ENCODE measurements at regions not wholly inside any gene's neighbourhood (a gene's known extent, or its start where the extent isn't known, plus 50 kb on each side); places are given as distances from the start of the nearest gene placed in this dataset.
A peak's percentile ranks its signal among the peaks of the same experiment; 100 is the strongest.
"Not testable (repeated sequence)": the region's sequence is repeated elsewhere in the genome, so short reads cannot be mapped to it uniquely, and the experiment has no call there.

DNA sequence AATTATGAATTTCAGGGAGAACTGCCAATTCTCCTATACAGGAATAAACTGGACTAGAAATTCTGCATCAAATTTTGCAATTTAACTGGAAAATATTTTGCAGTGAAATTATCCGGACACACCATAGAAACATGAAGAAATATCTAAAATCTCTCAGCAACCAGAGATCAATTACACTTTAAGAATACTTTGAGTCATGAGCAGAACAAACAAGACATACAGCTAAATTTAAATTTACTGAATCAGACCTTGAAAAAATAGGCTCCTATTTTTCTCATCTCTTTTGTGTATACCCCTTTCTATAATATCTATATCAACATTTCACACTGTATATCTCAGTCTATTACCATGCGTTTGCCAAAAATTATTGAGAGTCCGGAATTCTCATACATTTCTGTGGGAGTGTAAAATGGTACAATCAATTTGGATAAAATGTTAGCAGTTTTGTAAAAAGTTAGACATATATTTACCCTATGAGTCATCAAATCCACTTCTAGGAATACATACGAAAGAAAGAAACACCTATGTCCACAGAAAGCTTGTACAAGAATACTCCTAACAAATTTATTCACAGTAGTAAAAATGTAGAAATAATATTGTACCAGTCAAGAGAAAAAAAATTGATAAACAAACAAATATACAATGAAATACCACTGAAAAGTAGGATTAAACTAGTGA lies 593.1 kb upstream of the NECTIN3 start:
- no peak for DNase-seq

DNA sequence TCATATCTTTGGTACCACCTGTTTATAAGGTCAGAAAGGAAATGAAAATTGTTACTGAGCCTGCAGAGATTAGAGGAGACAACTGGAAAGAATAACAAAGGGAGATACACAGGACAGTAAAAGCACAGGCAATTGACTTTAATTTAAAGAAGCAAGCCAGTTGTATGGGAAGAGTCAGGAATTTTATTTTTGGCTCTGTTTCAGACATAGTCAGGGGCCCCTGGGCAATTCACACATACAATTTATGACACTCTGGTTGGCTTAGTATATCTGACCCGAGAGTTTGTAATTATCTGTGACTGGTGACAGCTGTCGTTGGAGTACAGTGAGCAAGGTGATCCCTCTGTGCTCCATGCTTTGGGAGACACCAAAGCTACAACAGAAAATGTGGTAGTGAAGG lies 591.9 kb upstream of the NECTIN3 start:
- no peak for DNase-seq

DNA sequence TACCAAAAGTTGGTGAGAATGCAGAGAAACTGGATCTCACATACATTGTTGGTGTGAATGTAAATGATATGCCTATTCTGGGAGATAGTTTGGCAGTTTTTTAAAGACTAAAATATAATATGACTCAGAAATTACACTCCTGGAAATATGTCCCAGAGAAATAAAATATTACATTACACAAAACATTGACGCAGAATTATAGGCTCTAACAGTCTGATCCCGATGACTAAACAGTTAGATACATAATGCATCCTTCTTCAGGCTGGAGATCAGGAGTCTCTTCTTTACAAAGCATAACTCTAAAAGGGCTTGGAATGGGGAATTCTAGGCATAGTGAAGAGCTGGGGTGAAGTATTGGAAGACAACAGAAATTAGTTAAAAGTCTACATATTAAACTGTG lies 586.2 kb upstream of the NECTIN3 start:
- DNase-seq: no peak

DNA sequence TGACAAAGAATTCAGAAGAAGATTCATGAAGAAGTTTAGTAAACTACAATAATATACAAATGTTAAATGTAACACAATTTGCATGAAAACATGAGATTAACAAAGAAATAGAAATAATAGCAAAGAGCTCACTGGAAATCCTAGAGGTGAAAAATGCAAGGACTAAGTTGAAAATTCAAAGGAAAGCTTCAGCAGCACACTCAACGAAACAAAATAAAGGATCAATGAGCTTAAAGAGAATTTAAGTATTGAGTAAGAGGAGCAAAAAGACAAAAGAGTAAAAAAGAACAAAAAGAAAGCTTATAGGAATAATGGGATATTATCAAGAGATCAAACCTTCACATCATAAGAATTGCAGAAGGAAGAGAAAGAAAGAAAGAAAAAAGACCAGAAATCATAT lies 583.8 kb upstream of the NECTIN3 start:
- no peak for DNase-seq

DNA sequence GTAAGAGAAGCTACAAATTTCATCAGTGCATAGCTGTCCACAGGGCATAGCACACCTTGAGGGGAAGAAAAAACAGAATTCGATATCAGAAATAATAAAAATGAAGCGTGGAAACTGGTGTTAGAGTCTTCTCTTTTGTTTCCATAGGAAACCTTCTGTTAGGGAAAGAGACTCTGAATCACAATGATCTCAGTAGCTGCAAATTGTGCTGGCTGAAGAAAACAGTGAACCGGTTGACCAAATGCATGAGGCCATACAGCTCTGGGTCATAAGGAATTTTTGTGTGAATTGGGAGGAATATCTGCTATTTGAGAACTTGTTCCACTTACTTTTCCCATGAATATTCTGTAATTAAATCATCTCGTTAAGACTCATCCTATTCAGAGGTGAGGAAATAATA lies 580.2 kb upstream of the NECTIN3 start:
- DNase-seq: no peak

DNA sequence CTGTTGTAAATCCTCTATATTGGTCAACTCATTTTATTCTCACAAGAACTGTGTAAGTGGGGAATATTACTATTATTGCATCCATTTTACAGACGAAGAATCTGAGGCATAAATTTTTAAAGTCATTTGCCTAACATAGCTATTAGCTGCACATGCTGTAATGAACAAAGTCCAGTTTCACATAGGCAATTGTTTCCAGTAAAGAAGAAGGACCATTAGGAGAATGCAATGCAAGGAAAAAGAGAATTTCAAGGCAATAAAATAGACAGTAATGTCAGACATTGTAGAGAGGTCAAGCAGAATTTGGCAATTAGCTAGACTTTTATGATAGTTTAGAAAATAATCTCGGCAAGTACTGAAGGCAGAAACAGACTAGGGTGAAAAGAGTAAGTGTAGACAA lies 578.7 kb upstream of the NECTIN3 start:
- no peak for DNase-seq

DNA sequence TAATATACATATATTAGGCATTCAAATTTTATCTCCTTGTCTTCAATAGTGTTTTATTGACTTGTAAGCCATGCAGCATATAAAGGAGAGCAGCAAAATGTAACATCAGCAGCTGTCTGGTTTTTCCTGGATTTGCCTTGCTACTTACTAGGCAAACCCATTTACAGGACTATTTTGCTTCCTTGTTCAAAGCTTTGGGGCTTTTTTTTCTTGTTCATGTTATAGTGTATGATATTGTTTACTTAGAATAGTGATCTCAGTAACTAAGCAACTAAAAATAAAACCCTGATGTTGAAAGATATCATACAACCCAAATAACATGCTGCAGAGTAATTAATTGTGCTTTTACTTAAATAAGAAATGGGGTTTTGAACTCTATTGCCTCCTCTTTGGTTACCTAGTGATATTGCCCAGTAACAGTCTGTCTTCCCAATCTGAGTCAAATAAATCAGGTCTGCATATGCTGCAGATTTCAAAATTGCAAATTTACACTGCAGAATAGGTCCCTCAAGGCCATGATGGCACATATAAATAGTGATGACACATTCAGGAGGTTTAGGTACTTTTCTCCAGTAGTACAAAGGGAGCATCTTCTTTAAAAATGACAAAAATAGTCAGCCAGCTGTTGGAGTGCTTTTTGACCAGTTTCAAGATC lies 578.1 kb upstream of the NECTIN3 start:
- peak in 1 of 2 donors; percentile 5 for DNase-seq

DNA sequence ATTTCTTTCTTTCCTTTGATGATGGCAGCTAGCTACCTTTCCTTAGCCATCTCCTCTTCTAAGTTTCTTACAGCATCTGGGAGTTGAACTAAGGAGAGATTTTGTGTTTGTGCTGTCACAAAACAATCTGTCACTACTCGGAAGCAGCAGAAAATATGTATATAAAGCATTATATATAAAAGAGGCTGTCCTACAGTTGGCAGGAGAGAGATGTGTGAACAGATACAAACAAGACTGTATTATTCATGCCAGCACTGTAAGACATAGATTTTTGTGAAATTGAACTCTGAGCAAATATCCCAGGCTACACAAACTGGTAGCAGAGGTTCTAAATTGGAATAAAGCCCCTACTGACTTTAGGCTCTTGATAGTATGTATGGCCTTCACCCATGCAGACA lies 577.5 kb upstream of the NECTIN3 start:
- DNase-seq: peak in 1 of 2 donors; percentile 20

DNA sequence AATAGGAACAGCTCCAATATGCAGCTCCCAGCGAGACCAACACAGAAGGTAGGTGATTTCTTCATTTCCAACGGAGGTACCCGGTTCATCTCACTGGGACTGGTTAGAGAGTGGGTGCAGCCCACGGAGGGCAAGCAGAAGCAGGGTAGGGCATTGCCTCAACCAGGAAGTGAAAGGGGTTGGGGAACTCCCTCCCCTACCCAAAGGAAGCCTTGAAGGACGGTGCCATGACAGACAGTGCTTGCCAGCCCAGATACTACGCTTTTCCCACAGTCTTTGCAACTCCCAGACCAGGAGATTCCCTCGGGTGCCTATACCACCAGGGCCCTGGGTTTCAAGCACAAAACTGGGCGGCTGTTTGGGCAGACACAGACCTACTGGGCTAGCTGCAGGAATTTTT lies 576.9 kb upstream of the NECTIN3 start:
- no peak for DNase-seq

DNA sequence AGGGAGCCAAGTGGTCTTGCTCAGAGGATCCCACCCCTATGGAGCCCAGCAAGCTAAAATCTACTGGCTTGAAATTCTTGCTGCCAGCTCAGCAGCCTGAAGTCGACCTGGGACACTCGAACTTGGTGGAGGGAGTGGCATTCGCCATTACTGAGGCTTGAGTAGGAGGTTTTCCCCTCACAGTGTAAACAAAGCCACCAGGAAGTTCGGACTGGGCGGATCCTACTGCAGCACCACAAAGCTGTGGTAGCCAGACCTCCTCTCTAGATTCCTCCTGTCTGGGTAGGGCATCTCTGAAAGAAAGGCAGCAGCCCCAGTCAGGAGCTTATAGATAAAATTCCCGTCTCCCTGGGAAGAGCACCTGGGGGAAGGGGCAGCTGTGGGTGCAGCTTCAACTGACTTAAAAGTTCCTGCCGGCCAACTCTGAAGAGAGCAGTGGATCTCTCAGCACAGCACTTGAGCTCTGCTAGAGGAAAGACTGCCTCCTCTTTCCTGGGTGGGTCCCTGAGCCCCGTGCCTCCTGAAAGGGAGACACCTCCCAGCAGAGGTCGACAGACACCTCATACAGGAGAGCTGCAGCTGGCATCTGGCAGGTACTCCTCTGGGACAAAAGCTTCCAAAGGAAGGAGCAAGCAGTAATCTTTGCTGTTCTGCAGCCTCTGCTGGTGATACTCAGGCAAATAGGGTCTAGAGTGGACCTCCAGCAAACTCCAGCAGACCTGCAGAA lies 576.3 kb upstream of the NECTIN3 start:
- DNase-seq: no peak

DNA sequence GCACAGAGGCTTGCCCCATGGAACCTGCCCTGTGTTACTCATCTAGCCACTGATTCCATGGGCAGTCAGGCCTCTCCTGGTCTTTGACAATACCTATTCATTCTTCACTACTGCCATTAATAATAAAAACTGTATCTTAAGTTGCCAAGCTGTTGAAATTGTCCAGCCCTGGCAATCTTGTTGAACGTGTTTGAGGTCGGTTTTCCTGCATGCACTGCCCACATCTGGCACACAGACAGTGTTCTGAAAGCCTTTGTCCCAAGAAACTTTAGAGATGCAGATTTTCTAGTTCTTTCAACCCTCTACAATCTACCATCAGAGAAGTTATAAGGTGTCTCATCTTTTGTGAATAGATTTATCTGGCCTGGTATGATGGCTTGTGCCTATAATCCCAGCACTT lies 567.2 kb upstream of the NECTIN3 start:
- no peak for DNase-seq

DNA sequence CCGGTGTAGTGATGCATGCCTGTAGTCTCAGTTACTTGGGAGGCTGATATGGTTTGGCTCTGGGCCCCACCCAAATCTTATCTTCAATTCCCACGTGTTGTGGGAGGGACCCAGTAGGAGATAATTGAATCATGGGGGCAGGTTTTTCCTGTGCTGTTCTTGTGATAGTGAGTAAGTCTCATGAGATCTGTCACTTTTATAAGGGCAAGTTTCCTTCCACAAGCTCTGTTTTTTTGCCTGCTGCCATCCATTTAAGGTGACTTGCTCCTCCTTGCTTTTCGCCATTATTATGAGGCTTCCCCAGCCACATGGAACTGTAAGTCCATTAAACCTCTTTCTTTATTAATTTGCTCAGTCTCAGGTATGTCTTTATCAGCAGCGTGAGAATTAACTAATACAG lies 566.7 kb upstream of the NECTIN3 start:
- DNase-seq: no peak

DNA sequence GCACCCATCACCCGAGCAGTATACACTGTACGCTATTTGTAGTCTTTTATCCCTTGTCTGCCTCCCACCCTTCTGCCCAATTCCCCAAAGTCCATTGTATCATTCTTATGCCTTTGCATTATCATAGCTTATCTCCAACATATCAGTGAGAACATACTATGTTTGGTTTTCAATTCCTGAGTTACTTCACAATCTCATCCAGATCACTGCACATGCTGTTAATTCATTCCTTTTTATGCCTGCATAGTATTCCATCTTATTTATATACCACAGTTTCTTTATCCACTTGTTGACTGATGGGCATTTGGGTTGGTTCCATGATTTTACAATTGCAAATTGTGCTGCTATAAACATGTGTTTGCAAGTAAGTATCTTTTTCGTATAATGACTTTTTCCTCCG lies 564.7 kb upstream of the NECTIN3 start:
- DNase-seq: no peak

DNA sequence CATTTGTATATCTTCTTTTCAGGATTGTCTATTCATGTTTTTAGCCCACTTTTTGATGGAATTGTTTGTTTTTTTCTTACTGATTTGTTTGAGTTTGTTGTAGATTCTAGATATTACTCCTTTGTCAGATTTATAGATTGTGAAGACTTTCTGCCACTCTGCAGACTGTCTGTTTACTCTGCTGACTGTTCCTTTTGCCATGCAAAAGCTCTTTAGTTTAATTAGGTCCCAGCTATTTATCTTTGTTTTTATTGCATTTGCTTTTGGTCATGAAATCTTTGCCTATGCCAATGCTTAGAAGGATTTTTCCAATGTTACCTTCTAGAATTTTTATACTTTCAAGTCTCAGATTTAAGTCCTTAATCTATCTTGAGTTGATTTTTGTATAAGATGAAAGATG lies 564.0 kb upstream of the NECTIN3 start:
- DNase-seq: not testable (repeated sequence)

DNA sequence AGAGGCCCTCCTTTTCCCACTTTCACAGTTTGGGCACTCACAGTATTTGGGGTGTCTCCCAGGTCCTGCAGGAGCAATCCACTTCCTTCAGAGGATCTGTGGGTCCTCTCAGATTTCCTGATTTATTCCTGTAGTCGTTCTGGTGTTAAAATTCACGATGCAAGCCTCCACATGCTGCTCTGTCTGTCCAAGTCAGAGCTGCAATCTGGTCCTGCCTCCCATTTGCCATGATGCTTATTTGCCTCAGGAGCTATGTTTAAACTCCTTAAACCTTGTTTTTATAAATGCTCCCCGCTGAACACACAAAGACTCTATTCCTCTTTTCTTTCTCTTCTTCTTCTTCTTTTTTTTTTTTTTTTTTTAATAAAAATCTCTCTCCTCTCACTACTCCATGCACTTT lies 558.7 kb upstream of the NECTIN3 start:
- DNase-seq: no peak

DNA sequence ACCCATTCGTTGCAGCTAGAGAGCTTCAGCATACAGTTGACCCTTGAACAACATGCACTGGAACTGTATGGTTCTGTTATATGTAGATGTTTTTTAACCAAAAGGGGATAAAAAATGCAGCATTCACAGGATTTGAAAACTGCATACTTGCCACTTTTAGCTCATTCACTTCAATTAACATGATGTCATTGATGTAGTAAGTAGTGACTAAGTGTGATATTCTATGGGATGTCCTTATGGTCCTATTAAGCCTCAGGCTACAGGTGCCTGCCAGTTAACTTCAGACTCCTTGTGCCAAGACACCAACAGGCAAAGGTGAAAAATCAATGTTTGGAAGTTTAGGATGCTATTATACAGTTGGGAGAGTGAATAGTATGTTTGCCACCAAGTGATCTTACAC lies 553.6 kb upstream of the NECTIN3 start:
- DNase-seq: no peak

DNA sequence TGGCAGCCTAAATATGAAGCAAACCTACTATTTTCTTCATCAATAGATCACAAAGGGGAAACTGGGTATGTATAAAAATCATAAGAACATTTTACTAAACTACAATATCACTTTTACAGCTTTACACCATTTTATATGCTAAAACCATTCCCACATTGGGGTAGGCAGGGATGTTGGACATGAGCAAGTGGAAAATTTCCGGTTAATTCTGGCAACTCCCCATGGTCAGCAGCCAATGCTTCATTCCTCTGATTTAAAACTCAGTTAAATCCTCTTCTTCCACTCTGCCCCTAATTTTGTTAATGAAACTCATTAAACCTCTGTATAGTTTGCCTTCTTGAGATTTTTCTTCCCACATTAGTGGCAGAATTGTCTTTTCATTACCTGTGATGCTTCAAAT lies 552.5 kb upstream of the NECTIN3 start:
- no peak for DNase-seq

DNA sequence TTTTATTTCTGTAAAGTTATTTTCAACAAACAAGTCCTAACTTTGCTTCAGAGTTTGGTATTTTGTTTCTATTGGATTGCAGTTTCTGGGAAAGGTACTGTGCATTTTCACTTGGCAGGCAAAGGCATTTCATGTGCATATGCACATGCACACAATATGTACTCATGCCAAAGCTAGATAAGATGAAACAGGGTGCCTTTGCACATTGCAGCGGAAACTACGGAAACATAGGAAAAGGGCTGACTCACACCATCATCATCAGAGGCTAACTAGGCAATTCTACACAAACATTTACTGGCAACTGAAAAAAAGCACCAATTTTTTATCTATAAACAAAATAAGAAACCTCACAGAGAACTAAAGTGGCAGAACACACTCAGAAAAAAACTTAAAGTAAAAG lies 550.6 kb upstream of the NECTIN3 start:
- no peak for DNase-seq

DNA sequence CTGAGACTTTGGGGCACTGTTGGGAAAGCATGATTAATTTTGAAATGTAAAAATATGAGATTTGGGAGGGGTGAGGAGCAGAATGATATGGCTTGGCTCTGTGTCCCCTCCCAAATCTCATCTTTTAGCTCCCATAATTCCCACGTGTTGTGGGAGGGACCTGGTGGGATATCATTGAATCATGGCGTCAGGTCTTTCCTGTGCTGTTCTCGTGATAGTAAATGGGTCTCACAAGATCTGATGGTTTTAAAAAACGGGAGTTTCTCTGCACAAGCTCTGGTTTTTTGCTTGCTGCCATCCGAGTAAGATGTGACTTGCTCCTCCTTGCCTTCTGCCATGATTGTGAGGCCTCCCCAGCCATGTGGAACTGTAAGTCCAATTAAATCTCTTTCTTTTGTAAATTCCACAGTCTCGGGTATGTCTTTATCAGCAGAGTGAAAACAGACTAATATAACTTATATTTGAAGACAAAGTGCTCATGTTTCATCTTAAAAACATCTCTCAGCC lies 546.0 kb upstream of the NECTIN3 start:
- not testable (repeated sequence) for DNase-seq

DNA sequence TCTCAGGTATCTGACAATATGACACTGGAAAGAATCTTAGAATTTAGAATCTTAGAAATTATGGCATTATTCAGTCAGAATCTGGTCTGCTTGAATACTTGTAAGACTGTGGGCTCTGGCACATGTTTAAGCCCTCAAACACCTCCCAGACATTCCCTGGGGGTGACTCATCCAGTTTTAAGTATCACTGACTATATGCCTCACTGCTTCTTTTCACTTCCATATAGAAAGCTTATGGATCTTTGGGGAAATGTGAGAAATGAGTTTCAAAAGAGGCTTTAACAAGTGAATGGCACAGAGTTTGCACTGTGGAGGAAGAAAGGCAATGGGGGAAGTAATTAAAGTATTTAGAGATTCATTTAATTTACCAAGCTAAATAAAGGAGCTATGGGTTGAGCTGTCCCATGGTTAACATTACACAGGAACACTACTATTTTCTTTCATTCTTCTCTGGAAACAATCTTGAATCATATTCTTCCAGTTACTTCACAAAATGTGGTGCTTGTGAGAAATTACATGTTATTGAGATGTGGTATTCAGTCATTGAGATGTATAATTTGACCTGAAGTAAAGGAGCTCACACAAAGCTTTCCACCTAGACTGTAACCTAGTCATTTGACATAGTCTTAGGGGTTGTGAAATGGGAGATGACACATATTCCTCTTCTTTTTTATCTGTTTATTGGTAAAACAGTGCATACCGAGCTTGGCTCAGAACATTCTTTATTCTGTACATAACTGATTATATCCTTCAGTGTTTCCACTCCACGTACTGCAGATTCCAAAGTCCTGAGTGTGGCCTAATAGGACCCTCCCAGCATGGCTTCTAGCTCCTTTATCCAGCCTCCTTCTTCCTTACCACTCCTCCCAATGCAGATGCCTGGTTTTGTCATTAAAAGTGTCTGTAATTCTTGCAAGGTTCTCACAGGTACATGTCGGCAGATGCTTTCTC lies 544.6 kb upstream of the NECTIN3 start:
- DNase-seq: no peak

DNA sequence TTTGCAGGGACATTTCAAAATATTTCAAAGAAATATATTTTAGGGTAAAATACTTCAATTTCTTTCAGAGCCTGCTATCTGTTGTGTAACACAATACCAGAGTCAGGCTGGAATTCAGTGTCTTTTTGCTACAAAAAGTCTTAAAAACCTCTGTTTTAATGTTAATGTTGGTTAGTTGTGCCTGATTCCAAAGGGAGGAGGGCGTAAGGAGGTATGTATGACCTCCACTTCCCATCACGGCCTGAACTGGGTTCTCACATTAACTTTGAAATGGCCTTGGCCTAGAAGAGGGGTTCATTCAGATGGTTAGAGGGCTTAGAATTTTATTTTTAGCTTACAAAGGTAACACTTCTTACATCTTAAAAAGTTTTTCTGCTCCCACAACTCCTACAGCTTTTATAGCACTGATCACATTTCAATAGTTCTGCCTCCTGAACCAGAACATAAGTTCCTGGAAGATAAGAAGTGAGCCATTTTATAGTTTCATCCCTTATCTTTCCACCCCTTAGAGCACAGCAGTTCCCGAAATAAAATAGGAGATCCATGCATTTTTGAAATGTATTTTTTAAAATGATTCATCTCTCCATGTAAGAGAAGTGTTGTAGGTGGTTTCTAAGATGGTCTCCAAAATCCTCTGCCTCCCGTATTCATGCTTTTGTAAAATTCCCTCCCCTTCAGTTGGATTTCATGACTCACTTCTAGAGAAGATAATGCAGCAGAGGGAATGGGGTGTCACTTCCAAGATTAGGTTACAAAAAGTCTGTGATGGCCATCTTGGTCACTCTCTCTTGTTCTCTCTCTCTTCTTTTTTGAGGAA lies 543.1 kb upstream of the NECTIN3 start:
- no peak for DNase-seq
